SJCRH30 (cell line): ENCODE measurements at regions not wholly inside any gene's neighbourhood (a gene's known extent, or its start where the extent isn't known, plus 50 kb on each side); places are given as distances from the start of the nearest gene placed in this dataset.

Experiments used
- DNase-seq, 2 experiments: peaks; one replicate each; pipeline ENCODE4 v3.0.0-alpha.2; 2015 to 2020
- H3K27ac ChIP-seq: fragments of 250-450 bp; sonication (Bioruptor Pico); 2 replicates; pipeline ENCODE4 v1.5.1; 2020; ENCODE audit warnings: mild to moderate bottlenecking, moderate library complexity
- H3K27me3 ChIP-seq: fragments of 250-450 bp; sonication (Bioruptor Pico); 2 replicates; pipeline ENCODE4 v1.5.1; 2020; ENCODE audit warnings: mild to moderate bottlenecking, moderate library complexity
- H3K36me3 ChIP-seq: fragments of 250-450 bp; sonication (Bioruptor Pico); 2 replicates; pipeline ENCODE4 v1.5.1; 2020; ENCODE audit warnings: mild to moderate bottlenecking, moderate library complexity
- H3K4me1 ChIP-seq: fragments of 250-450 bp; sonication (Bioruptor Pico); 2 replicates; pipeline ENCODE4 v1.5.1; 2020; ENCODE audit warnings: mild to moderate bottlenecking, moderate library complexity
- H3K4me3 ChIP-seq: fragments of 250-450 bp; sonication (Bioruptor Pico); 2 replicates; pipeline ENCODE4 v1.5.1; 2020; ENCODE audit warnings: mild to moderate bottlenecking, moderate library complexity
- H3K9me3 ChIP-seq: fragments of 250-450 bp; sonication (Bioruptor Pico); replicated peaks from 2 replicates; pipeline ENCODE4 v1.5.1; 2020; ENCODE audit warnings: mild to moderate bottlenecking, moderate library complexity

GRCh38 chrX:43581888-43582539 lies 74.1 kb upstream of the MAOA start:
- Histone ChIP-seq H3K4me3 (no peak overlapping the region), H3K36me3 (no peaks in the 10 kb centered on the region), H3K27ac (no peak overlapping the region), H3K9me3 (no peaks in the 10 kb centered on the region), H3K4me1 (no peaks in the 10 kb centered on the region), H3K27me3 (no peaks in the 10 kb centered on the region)
- DNase-seq = no peak

DNA sequence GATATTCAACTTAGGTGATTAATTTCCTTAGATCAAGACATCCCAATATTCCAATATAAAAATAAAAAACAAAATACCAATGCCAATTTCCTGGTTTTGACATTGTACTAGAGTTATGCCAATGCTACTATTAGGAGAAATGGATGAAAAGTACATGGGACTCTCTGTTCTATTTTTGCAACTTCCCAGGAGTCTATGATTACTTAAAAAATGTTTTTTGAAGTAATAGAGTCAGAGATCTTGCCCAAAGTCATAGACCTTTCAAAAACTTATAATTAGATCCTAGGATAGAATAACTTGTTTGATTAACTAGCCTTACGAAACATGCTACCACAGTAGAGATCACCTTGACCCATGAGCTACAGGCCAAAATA lies 73.6 kb upstream of the MAOA start:
- no peaks in the 10 kb centered on the region for H3K4me1 ChIP-seq
- H3K27me3 ChIP-seq = no peaks in the 10 kb centered on the region

GRCh38 chrX:43585922-43586321 lies 70.2 kb upstream of the MAOA start:
- no peaks in the 10 kb centered on the region for H3K4me1 ChIP-seq
- no peaks in the 10 kb centered on the region for H3K27me3 ChIP-seq
- H3K27ac ChIP-seq = no peak overlapping the region
- H3K36me3 ChIP-seq = no peaks in the 10 kb centered on the region
- no peaks in the 10 kb centered on the region for H3K9me3 ChIP-seq
- H3K4me3 ChIP-seq = no peak overlapping the region
- DNase-seq = no peak

More for the DNA sequence above, 73.6 kb upstream of the MAOA start:
- Histone ChIP-seq H3K9me3 (no peaks in the 10 kb centered on the region), H3K36me3 (no peaks in the 10 kb centered on the region), H3K27ac (no peak overlapping the region), H3K4me3 (no peak overlapping the region)
- no peak for DNase-seq

DNA sequence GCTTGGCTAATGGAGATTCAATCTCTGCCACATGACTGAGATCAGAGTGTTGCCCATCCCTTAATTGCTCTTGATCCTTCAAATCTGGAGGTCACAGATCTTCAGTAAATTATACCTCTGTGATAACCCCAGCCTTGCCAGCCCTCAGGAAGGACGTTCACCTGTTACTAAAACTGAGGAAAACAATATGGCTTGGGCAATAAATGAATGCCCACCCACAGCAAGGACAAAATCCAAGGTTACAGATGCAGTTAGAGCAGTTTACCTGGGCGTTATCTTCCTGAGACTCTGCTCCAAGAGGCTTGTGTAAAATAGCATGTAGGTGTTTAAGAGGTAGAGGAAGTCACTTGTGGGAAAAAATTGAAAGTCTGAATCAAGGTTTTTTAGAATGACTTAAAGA lies 69.3 kb upstream of the MAOA start:
- no peak overlapping the region for H3K27ac ChIP-seq
- DNase-seq = no peak
- H3K27me3 ChIP-seq = no peaks in the 10 kb centered on the region
- no peaks in the 10 kb centered on the region for H3K9me3 ChIP-seq
- H3K36me3 ChIP-seq = no peaks in the 10 kb centered on the region
- no peaks in the 10 kb centered on the region for H3K4me1 ChIP-seq
- no peak overlapping the region for H3K4me3 ChIP-seq

DNA sequence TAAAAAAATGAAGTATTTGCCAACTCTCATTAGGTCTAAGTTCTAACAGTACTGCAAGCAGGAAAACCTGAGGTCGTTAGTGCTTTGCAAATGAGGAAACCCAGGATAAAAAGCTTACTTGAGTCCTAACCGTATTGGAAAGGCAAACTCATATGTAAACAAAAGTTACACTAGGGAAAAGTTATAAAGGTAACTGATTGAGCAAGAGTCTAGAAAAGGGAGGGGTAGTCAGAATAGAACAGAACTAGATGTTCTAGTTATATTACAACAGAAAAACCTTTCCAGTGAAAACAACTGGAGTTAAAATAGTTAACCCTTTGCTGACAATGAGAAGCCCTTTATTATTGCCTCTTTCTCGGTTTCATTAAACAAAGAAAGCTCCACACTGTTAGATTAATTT lies 66.4 kb upstream of the MAOA start:
- no peak for DNase-seq
- H3K9me3 ChIP-seq = no peaks in the 10 kb centered on the region

GRCh38 chrX:43590150-43590549 lies 65.9 kb upstream of the MAOA start:
- H3K27ac ChIP-seq = no peak overlapping the region
- no peaks in the 10 kb centered on the region for H3K27me3 ChIP-seq
- H3K9me3 ChIP-seq = no peaks in the 10 kb centered on the region
- no peaks in the 10 kb centered on the region for H3K36me3 ChIP-seq
- H3K4me3 ChIP-seq = no peak overlapping the region
- DNase-seq = no peak
- no peaks in the 10 kb centered on the region for H3K4me1 ChIP-seq

More for the DNA sequence above, 66.4 kb upstream of the MAOA start:
- H3K36me3 ChIP-seq = no peaks in the 10 kb centered on the region
- no peaks in the 10 kb centered on the region for H3K4me1 ChIP-seq
- no peak overlapping the region for H3K4me3 ChIP-seq
- no peaks in the 10 kb centered on the region for H3K27me3 ChIP-seq
- no peak overlapping the region for H3K27ac ChIP-seq

- Histone ChIP-seq H3K36me3 (no peaks in the 10 kb centered on the region), H3K4me3 (no peak overlapping the region), H3K4me1 (no peaks in the 10 kb centered on the region), H3K9me3 (no peaks in the 10 kb centered on the region), H3K27me3 (no peaks in the 10 kb centered on the region), H3K27ac (no peak overlapping the region)
- no peak for DNase-seq
These were observed 63.5 kb upstream of the MAOA start for GRCh38 chrX:43592597-43592996.

- no peak for DNase-seq
- Histone ChIP-seq H3K36me3 (no peaks in the 10 kb centered on the region), H3K9me3 (no peaks in the 10 kb centered on the region), H3K27ac (no peak overlapping the region), H3K4me3 (no peak overlapping the region), H3K27me3 (no peaks in the 10 kb centered on the region), H3K4me1 (no peaks in the 10 kb centered on the region)
These were observed 60.2 kb upstream of the MAOA start for GRCh38 chrX:43595931-43596330.

DNA sequence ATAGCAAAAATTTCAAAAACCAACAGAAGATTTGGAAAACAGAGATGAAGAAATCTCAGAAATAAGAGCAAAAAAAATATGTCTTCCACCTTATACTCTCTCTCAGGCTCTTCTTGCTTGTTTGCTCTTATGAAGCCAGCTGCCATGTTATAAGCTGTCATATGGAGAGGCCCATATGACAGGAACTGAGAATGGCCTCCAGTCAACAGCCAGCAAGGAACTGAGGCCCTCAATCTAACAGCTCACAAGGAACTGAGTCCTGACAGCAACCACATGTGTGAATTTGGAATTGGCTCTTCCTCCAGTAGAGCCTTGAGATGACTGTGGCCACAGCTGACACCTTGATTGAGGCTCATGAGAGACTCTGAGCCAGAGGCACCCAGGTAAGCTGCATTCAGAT lies 51.3 kb upstream of the MAOA start:
- no peak for DNase-seq

GRCh38 chrX:43605351-43605750 lies 50.7 kb upstream of the MAOA start:
- H3K36me3 ChIP-seq = no peaks in the 10 kb centered on the region
- no peak for DNase-seq
- no peaks in the 10 kb centered on the region for H3K4me1 ChIP-seq
- H3K27me3 ChIP-seq = no peaks in the 10 kb centered on the region
- H3K9me3 ChIP-seq = no peaks in the 10 kb centered on the region
- H3K4me3 ChIP-seq = no peak overlapping the region
- H3K27ac ChIP-seq = no peak overlapping the region

More for the DNA sequence above, 51.3 kb upstream of the MAOA start:
- Histone ChIP-seq H3K36me3 (no peaks in the 10 kb centered on the region), H3K27me3 (no peaks in the 10 kb centered on the region), H3K27ac (no peak overlapping the region; the same call in 1 of the 2 replicates), H3K4me3 (no peak overlapping the region), H3K4me1 (no peaks in the 10 kb centered on the region), H3K9me3 (no peaks in the 10 kb centered on the region)
